ENCODE measurements at regions not wholly inside any gene's neighbourhood (a gene's known extent, or its start where the extent isn't known, plus 50 kb on each side); places are given as distances from the start of the nearest gene placed in this dataset.
"Not testable (repeated sequence)": the region's sequence is repeated elsewhere in the genome, so short reads cannot be mapped to it uniquely, and the experiment has no call there.

DNA sequence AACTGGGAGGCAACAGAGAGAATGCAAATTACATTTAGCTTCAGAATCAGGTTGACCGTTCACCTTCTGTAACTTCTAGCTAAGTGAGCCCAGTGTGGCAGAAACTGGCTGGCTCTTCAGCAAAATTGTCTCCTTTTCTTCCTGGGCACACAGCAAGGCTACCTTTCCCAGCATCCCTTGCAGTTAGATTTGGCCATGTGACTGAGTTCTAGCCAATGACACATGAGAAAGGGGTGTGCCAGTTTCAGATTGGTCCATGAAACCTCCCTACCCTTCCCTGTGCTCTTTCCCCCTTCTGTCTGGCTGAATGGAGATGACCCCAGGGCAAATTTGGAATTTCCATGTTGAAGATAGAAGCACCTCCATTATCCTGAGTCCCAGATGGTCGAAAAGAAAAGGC, 72.5 kb upstream of the SMIM23 start:
- DNase-seq (no peak), ATAC-seq (ENCODE audit: low read depth) (no peak)
- no peaks in the 10 kb centered on the region for H3K4me1 Mint-ChIP-seq
- H3K9me3 Mint-ChIP-seq, result no peaks in the 10 kb centered on the region
- no peak overlapping the region for H3K27ac Mint-ChIP-seq
- H3K27me3 Mint-ChIP-seq, result peaks cover 17% of the 10 kb centered on the region
- no peak overlapping the region for H3K4me3 Mint-ChIP-seq
- POLR2A ChIA-PET, result no interaction called here
- no peaks in the 10 kb centered on the region for H3K36me3 Mint-ChIP-seq

- H3K36me3 Mint-ChIP-seq, result no peaks in the 10 kb centered on the region
- peaks cover 17% of the 10 kb centered on the region for H3K27me3 Mint-ChIP-seq
- no peak for ATAC-seq (ENCODE audit: low read depth)
- POLR2A ChIA-PET, result no interaction called here
- no peaks in the 10 kb centered on the region for H3K4me1 Mint-ChIP-seq
- DNase-seq, result no peak
- H3K4me3 Mint-ChIP-seq, result no peak overlapping the region
- H3K27ac Mint-ChIP-seq, result no peak overlapping the region
- no peaks in the 10 kb centered on the region for H3K9me3 Mint-ChIP-seq
Observed at GRCh38 chr5:171714261-171714660, 71.4 kb upstream of the SMIM23 start.

DNA sequence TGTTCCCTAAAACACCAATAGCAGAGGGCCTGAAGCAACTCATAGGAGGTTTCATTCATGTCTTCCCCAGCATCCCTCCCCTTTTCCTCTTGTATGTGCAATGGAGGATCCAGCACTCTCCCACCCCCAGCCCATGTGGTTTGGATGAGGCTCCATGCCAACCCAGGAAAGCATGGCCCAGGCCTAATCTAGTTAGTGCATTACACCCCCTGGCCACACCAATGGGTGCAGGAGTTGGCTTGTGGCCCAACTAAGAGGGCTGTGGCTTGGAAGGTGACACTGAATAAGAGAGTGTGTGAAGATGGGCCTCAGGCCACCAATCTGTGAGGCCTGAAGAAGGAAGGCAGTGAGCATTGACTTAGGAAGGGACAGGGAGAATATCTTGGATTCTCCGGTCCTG, 70.8 kb upstream of the SMIM23 start:
- DNase-seq (no peak), ATAC-seq (ENCODE audit: low read depth) (no peak)
- H3K9me3 Mint-ChIP-seq, result no peaks in the 10 kb centered on the region
- no peak overlapping the region for H3K4me3 Mint-ChIP-seq
- no peak overlapping the region for H3K27ac Mint-ChIP-seq
- no peaks in the 10 kb centered on the region for H3K36me3 Mint-ChIP-seq
- POLR2A ChIA-PET, result no interaction called here
- peaks cover 17% of the 10 kb centered on the region for H3K27me3 Mint-ChIP-seq
- H3K4me1 Mint-ChIP-seq, result no peaks in the 10 kb centered on the region

DNA sequence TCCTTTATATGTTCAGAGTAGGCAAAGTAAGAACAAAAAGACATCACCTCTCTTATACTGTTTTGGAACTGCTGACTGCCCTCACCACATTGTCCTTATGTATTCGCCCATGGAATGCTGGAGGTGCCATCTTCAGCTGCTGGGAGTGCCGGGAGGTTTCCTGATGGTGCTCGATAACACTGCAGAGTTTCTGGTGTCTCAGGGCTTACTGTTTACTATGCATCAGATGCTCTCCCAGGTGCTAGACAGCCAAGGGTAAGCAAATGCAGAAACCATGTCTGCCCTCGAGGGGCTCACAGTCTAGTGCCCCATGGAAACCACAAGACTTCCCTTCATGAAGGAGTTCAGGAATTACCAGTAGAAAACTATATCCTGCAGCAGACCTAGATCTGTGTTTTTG, 70.1 kb upstream of the SMIM23 start:
- H3K27me3 Mint-ChIP-seq, result peaks cover 13% of the 10 kb centered on the region
- POLR2A ChIA-PET, result no interaction called here
- DNase-seq, result no peak
- H3K27ac Mint-ChIP-seq, result no peak overlapping the region
- no peaks in the 10 kb centered on the region for H3K9me3 Mint-ChIP-seq
- H3K4me1 Mint-ChIP-seq, result no peaks in the 10 kb centered on the region
- no peaks in the 10 kb centered on the region for H3K36me3 Mint-ChIP-seq
- no peak overlapping the region for H3K4me3 Mint-ChIP-seq
- no peak for ATAC-seq (ENCODE audit: low read depth)

GRCh38 chr5:171720086-171720485, 65.5 kb upstream of the SMIM23 start:
- no peaks in the 10 kb centered on the region for H3K36me3 Mint-ChIP-seq
- POLR2A ChIA-PET, result no interaction called here
- H3K4me1 Mint-ChIP-seq, result peaks cover 3% of the 10 kb centered on the region
- no peak overlapping the region for H3K4me3 Mint-ChIP-seq
- H3K27ac Mint-ChIP-seq, result no peak overlapping the region
- ATAC-seq (ENCODE audit: low read depth) (no peak), DNase-seq (no peak)
- H3K27me3 Mint-ChIP-seq, result peaks cover 23% of the 10 kb centered on the region
- H3K9me3 Mint-ChIP-seq, result no peaks in the 10 kb centered on the region

- H3K36me3 Mint-ChIP-seq, result no peaks in the 10 kb centered on the region
- H3K4me3 Mint-ChIP-seq, result peak overlapping the region; percentile 1
- no peak overlapping the region for H3K27ac Mint-ChIP-seq
- H3K27me3 Mint-ChIP-seq, result peaks cover 18% of the 10 kb centered on the region
- ATAC-seq (ENCODE audit: low read depth) (peak; percentile 61), DNase-seq (no peak)
- peaks cover 3% of the 10 kb centered on the region for H3K4me1 Mint-ChIP-seq
- POLR2A ChIA-PET, result no interaction called here
- H3K9me3 Mint-ChIP-seq, result peaks cover 4% of the 10 kb centered on the region
Observed at GRCh38 chr5:171721464-171721863, 64.2 kb upstream of the SMIM23 start.

- DNase-seq (no peak), ATAC-seq (ENCODE audit: low read depth) (no peak)
- no peak overlapping the region for H3K4me3 Mint-ChIP-seq
- no peaks in the 10 kb centered on the region for H3K36me3 Mint-ChIP-seq
- POLR2A ChIA-PET, result no interaction called here
- H3K4me1 Mint-ChIP-seq, result peaks cover 3% of the 10 kb centered on the region
- H3K9me3 Mint-ChIP-seq, result peaks cover 7% of the 10 kb centered on the region
- H3K27ac Mint-ChIP-seq, result no peak overlapping the region
- peaks cover 22% of the 10 kb centered on the region for H3K27me3 Mint-ChIP-seq
Observed at GRCh38 chr5:171724468-171725204, 61.0 kb upstream of the SMIM23 start.

DNA sequence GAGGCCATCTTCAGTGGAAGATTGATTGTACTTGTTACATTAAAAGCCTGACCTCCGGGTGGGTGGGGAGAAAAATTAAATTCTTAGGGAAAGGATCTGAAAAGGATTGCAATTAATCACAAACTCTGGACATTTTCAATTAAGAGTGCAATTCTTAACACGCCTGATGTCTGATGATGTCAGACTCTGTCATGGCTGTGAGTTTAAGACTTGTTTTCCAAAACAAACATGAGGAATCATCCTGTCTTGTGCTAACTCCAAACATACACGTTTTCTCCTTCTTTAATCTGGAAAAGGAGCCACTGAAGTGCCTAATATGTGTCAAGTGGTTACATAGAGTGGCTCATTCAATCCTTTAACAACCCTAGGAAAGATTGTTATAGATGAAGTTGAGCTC, 60.4 kb upstream of the SMIM23 start:
- Mint-ChIP-seq H3K4me1 (peaks cover 3% of the 10 kb centered on the region), H3K27ac (no peak overlapping the region), H3K27me3 (peaks cover 23% of the 10 kb centered on the region), H3K4me3 (no peak overlapping the region), H3K9me3 (peaks cover 8% of the 10 kb centered on the region), H3K36me3 (no peaks in the 10 kb centered on the region)
- DNase-seq (no peak), ATAC-seq (ENCODE audit: low read depth) (no peak)
- POLR2A ChIA-PET, result no interaction called here

DNA sequence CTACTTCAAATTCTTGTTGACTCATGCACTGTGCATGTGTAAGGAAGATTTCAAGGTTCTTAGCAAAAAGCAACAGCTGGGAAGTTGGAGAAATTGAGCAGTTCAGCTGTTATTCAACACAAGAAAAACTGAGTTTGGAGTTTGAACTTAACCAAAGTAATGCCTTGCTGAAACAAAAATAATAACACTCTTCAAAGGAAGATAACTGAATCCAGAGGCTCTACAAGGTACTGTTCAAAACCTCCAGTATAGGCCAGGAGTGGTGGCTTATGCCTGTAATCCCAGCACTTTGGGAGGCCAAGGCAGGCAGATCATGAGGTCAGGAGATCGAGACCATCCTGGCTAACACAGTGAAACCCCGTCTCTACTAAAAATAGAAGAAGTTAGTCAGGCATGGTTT, 58.8 kb upstream of the SMIM23 start:
- POLR2A ChIA-PET; DNase-seq; H3K27ac Mint-ChIP-seq; H3K36me3 Mint-ChIP-seq; ATAC-seq (ENCODE audit: low read depth); H3K4me3 Mint-ChIP-seq; H3K4me1 Mint-ChIP-seq: not testable (repeated sequence)
- Mint-ChIP-seq H3K9me3 (peaks cover 10% of the 10 kb centered on the region), H3K27me3 (peaks cover 25% of the 10 kb centered on the region)

GRCh38 chr5:171728686-171729085, 56.9 kb upstream of the SMIM23 start:
- Mint-ChIP-seq H3K4me3 (no peak overlapping the region), H3K4me1 (no peaks in the 10 kb centered on the region), H3K27ac (no peak overlapping the region), H3K36me3 (no peaks in the 10 kb centered on the region), H3K27me3 (peaks cover 16% of the 10 kb centered on the region), H3K9me3 (peaks cover 10% of the 10 kb centered on the region)
- DNase-seq, result no peak
- ATAC-seq (ENCODE audit: low read depth), result no peak
- POLR2A ChIA-PET, result no interaction called here

Data from activated naive CD8-positive, alpha-beta T cell treated with anti-CD3 and anti-CD28 coated beads, Interleukin-2, amount 10 ng/mL, durations not matched to agents 7 days and 5 days (primary cell).